ENCODE measurements at regions not wholly inside any gene's neighbourhood (a gene's known extent, or its start where the extent isn't known, plus 50 kb on each side); places are given as distances from the start of the nearest gene placed in this dataset.

DNA sequence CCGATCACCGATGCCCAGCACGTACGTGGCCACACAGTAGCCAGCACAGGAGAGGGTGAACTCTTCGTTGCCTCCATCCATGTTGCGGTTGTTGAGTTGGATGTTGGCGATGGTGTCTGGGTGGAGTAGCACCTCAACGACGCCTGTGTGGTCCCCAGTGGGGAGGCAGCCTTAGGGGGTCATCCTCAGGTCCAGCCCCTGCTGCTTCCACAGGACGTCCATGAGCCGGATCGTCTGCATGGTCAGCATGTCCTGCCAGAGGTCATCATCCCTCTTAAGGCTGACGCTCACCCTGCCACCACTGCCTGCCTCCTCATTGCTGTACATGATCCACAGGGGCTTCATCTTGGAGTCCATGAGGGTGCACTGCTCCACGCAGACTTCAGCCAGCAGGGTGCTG is 369.3 kb downstream of the CMPK2 start:
- TF ChIP-seq, protein P1, sequence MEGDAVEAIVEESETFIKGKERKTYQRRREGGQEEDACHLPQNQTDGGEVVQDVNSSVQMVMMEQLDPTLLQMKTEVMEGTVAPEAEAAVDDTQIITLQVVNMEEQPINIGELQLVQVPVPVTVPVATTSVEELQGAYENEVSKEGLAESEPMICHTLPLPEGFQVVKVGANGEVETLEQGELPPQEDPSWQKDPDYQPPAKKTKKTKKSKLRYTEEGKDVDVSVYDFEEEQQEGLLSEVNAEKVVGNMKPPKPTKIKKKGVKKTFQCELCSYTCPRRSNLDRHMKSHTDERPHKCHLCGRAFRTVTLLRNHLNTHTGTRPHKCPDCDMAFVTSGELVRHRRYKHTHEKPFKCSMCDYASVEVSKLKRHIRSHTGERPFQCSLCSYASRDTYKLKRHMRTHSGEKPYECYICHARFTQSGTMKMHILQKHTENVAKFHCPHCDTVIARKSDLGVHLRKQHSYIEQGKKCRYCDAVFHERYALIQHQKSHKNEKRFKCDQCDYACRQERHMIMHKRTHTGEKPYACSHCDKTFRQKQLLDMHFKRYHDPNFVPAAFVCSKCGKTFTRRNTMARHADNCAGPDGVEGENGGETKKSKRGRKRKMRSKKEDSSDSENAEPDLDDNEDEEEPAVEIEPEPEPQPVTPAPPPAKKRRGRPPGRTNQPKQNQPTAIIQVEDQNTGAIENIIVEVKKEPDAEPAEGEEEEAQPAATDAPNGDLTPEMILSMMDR (IDR thresholded peaks at IDR 0.05; ENCODE audit: insufficient read depth, low read depth, low read length) = no peak
- no peak for TF ChIP-seq EZH2 (IDR thresholded peaks at IDR 0.05; ENCODE audit: insufficient read depth, low read length)
